Embryonic facial prominence (tissue), 1 donor: ENCODE measurements at regions not wholly inside any gene's neighbourhood (a gene's known extent, or its start where the extent isn't known, plus 50 kb on each side); places are given as distances from the start of the nearest gene placed in this dataset.

Source experiments
- DNase-seq: peaks from one replicate; pipeline ENCODE4 v3.0.0-alpha.2; 2016; ENCODE audit errors: extremely low spot score

GRCh38 chr5:4189317-4189716, 593.7 kb downstream of the IRX1 start:
- no peak for DNase-seq

- no peak for DNase-seq
Measured at GRCh38 chr5:4191041-4191440, 595.4 kb downstream of the IRX1 start.

- no peak for DNase-seq
Measured at GRCh38 chr5:4191703-4192102, 596.1 kb downstream of the IRX1 start.

- DNase-seq: no peak
Measured at GRCh38 chr5:4192111-4192510, 596.5 kb downstream of the IRX1 start.

- no peak for DNase-seq
Measured at GRCh38 chr5:4196744-4197143, 601.1 kb downstream of the IRX1 start.

GRCh38 chr5:4197151-4197550, 601.5 kb downstream of the IRX1 start:
- no peak for DNase-seq

- DNase-seq: no peak
Measured at GRCh38 chr5:4198461-4198860, 602.8 kb downstream of the IRX1 start.

GRCh38 chr5:4199049-4199841, 603.6 kb downstream of the IRX1 start:
- DNase-seq: no peak

- DNase-seq: no peak
Measured at GRCh38 chr5:4203146-4203545, 607.5 kb downstream of the IRX1 start.

GRCh38 chr5:4204276-4205141, 608.9 kb downstream of the IRX1 start:
- DNase-seq: no peak

GRCh38 chr5:4205398-4205797, 609.8 kb downstream of the IRX1 start:
- no peak for DNase-seq

GRCh38 chr5:4206127-4206526, 610.5 kb downstream of the IRX1 start:
- no peak for DNase-seq

GRCh38 chr5:4207486-4207885, 611.9 kb downstream of the IRX1 start:
- no peak for DNase-seq

- DNase-seq: no peak
Measured at GRCh38 chr5:4208537-4208936, 612.9 kb downstream of the IRX1 start.

- no peak for DNase-seq
Measured at GRCh38 chr5:4208996-4209395, 613.4 kb downstream of the IRX1 start.

GRCh38 chr5:4212071-4212739, 616.6 kb downstream of the IRX1 start:
- no peak for DNase-seq

- no peak for DNase-seq
Measured at GRCh38 chr5:4212981-4213819, 617.6 kb downstream of the IRX1 start.

- no peak for DNase-seq
Measured at GRCh38 chr5:4215143-4215542, 619.5 kb downstream of the IRX1 start.

- no peak for DNase-seq
Measured at GRCh38 chr5:4216142-4216541, 620.5 kb downstream of the IRX1 start.

GRCh38 chr5:4220016-4220415, 624.4 kb downstream of the IRX1 start:
- DNase-seq: no peak

GRCh38 chr5:4221048-4221447, 625.4 kb downstream of the IRX1 start:
- no peak for DNase-seq

GRCh38 chr5:4222147-4222546, 626.5 kb downstream of the IRX1 start:
- no peak for DNase-seq
